Fibroblast of mammary gland (primary cell): ENCODE measurements at regions not wholly inside any gene's neighbourhood (a gene's known extent, or its start where the extent isn't known, plus 50 kb on each side); places are given as distances from the start of the nearest gene placed in this dataset.

ENCODE experiments used
- DNase-seq: peaks from one replicate; pipeline ENCODE4 v3.0.0-alpha.2; 2010; ENCODE audit warnings: low read depth
- H3K4me3 ChIP-seq: 2 replicates; pipeline ENCODE4 v1.5.1; 2011; ENCODE audit warnings: low read depth, mild to moderate bottlenecking, low read length, moderate library complexity; ENCODE audit not compliant: control insufficient read depth
- CTCF ChIP-seq: conservative IDR thresholded peaks from 2 replicates; pipeline ENCODE4 v1.5.1; 2011; ENCODE audit warnings: low read depth, low read length, inconsistent platforms; ENCODE audit not compliant: control insufficient read depth, insufficient read depth

- DNase-seq: no peak
- TF ChIP-seq CTCF: no peak
- no peak overlapping the region for H3K4me3 ChIP-seq
Measured at GRCh38 chr18:55713707-55714106, 125.7 kb upstream of the TCF4 start.

GRCh38 chr18:55706898-55707297 lies 118.9 kb upstream of the TCF4 start:
- TF ChIP-seq CTCF: no peak

GRCh38 chr18:55699233-55699765 lies 111.3 kb upstream of the TCF4 start:
- no peak overlapping the region for H3K4me3 ChIP-seq
- TF ChIP-seq CTCF: no peak
- DNase-seq: peak; percentile 10

More at GRCh38 chr18:55706898-55707297, 118.9 kb upstream of the TCF4 start:
- peak; percentile 86 for DNase-seq
- no peak overlapping the region for H3K4me3 ChIP-seq

GRCh38 chr18:55696811-55697210 lies 108.8 kb upstream of the TCF4 start:
- no peak overlapping the region for H3K4me3 ChIP-seq
- no peak for TF ChIP-seq CTCF
- DNase-seq: no peak

- DNase-seq: no peak
- no peak for TF ChIP-seq CTCF
- H3K4me3 ChIP-seq: no peak overlapping the region
Measured at GRCh38 chr18:55695091-55695490, 107.1 kb upstream of the TCF4 start.

GRCh38 chr18:55694291-55694690 lies 106.3 kb upstream of the TCF4 start:
- H3K4me3 ChIP-seq: no peak overlapping the region
- DNase-seq: peak; percentile 15
- TF ChIP-seq CTCF: no peak

GRCh38 chr18:55688030-55688429 lies 100.0 kb upstream of the TCF4 start:
- DNase-seq: no peak
- TF ChIP-seq CTCF: no peak
- no peak overlapping the region for H3K4me3 ChIP-seq
